Neural crest cell (in vitro differentiated cells): ENCODE measurements at regions not wholly inside any gene's neighbourhood (a gene's known extent, or its start where the extent isn't known, plus 50 kb on each side); places are given as distances from the start of the nearest gene placed in this dataset.

Experiments
- DNase-seq: peaks from one replicate; pipeline ENCODE4 v3.0.0; 2021; ENCODE audit warnings: low read depth, mixed read lengths, low spot score
- H3K27ac Mint-ChIP-seq: one replicate; pipeline ENCODE4 v1.8.0; 2021; ENCODE audit warnings: mild to moderate bottlenecking, mixed read lengths; ENCODE audit not compliant: unreplicated experiment
- H3K27me3 Mint-ChIP-seq: 2 replicates; pipeline ENCODE4 v1.8.0; 2021; ENCODE audit warnings: low read depth, mild to moderate bottlenecking, mixed read lengths
- H3K36me3 Mint-ChIP-seq: 2 replicates; pipeline ENCODE4 v1.8.0; 2021; ENCODE audit warnings: low read depth, mild to moderate bottlenecking, mixed read lengths
- H3K4me1 Mint-ChIP-seq: 2 replicates; pipeline ENCODE4 v1.8.0; 2021; ENCODE audit warnings: mixed read lengths
- H3K4me3 Mint-ChIP-seq: one replicate; pipeline ENCODE4 v1.8.0; 2021; ENCODE audit warnings: mild to moderate bottlenecking, mixed read lengths
- H3K9me3 Mint-ChIP-seq: 2 replicates; pipeline ENCODE4 v1.8.0; 2021; ENCODE audit warnings: mixed read lengths
- TF ChIP-seq, protein P1 (sequence below): fragments of 200-600 bp; sonication (generic); conservative IDR thresholded peaks from 2 replicates; pipeline ENCODE4 v1.5.0; 2021; ENCODE audit warnings: antibody characterized with exemption, mild to moderate bottlenecking

GRCh38 chr3:59270209-59270608 lies 220.4 kb upstream of the CFAP20DC start:
- TF ChIP-seq, protein P1, sequence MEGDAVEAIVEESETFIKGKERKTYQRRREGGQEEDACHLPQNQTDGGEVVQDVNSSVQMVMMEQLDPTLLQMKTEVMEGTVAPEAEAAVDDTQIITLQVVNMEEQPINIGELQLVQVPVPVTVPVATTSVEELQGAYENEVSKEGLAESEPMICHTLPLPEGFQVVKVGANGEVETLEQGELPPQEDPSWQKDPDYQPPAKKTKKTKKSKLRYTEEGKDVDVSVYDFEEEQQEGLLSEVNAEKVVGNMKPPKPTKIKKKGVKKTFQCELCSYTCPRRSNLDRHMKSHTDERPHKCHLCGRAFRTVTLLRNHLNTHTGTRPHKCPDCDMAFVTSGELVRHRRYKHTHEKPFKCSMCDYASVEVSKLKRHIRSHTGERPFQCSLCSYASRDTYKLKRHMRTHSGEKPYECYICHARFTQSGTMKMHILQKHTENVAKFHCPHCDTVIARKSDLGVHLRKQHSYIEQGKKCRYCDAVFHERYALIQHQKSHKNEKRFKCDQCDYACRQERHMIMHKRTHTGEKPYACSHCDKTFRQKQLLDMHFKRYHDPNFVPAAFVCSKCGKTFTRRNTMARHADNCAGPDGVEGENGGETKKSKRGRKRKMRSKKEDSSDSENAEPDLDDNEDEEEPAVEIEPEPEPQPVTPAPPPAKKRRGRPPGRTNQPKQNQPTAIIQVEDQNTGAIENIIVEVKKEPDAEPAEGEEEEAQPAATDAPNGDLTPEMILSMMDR: no peak
- no peaks in the 10 kb centered on the region for H3K27me3 Mint-ChIP-seq
- H3K36me3 Mint-ChIP-seq: no peaks in the 10 kb centered on the region
- peaks cover 2% of the 10 kb centered on the region for H3K9me3 Mint-ChIP-seq
- H3K27ac Mint-ChIP-seq: no peak overlapping the region
- H3K4me1 Mint-ChIP-seq: no peaks in the 10 kb centered on the region
- no peak overlapping the region for H3K4me3 Mint-ChIP-seq
- DNase-seq: no peak

DNA sequence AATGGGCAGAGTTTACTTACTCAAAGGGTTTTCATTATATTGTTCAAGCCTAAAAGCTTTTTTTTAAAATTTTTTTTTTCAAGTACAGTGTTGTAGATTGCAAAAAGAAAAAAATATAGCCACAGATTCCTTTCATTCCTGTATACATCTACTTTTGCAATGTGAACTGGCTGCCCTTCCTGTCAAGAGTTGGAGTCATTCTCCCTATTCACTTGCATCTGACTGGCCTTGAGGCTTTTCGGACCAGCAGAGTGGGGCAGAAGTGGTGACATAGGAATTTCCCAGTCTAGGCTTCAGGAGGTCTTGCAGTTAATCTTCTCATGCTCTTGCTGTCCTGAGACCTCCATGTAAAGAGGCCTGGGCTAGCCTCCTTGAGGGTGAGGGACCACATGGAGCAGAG lies 218.3 kb upstream of the CFAP20DC start:
- Mint-ChIP-seq H3K27ac (no peak overlapping the region), H3K36me3 (no peaks in the 10 kb centered on the region), H3K4me3 (no peak overlapping the region), H3K4me1 (no peaks in the 10 kb centered on the region), H3K9me3 (peaks cover 8% of the 10 kb centered on the region), H3K27me3 (no peaks in the 10 kb centered on the region)
- DNase-seq: no peak
- TF ChIP-seq, protein P1: no peak

- Mint-ChIP-seq H3K4me1 (no peaks in the 10 kb centered on the region), H3K36me3 (no peaks in the 10 kb centered on the region), H3K27me3 (no peaks in the 10 kb centered on the region), H3K4me3 (no peak overlapping the region), H3K9me3 (peaks cover 8% of the 10 kb centered on the region), H3K27ac (no peak overlapping the region)
- TF ChIP-seq, protein P1: no peak
- no peak for DNase-seq
These were observed 217.2 kb upstream of the CFAP20DC start for GRCh38 chr3:59267021-59267420.

DNA sequence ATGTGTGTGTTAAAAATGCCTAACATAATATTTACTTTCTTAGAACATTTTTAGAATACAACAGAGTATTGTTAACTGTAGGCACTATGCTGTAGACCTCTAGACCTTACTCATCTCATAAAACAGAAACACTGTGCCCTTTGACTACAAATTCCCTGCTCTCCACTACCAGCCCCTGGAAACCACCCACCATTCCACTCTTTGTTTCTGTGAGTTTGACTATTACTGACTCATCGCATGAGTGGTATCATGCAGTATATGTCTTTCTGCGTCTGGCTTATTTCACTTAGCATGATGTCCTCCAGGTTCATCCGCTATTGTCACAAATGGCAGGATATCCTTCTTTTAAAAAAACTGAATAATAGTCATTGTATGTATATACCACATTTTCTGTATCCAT lies 216.7 kb upstream of the CFAP20DC start:
- no peaks in the 10 kb centered on the region for H3K36me3 Mint-ChIP-seq
- H3K27ac Mint-ChIP-seq: peak overlapping the region; percentile 4
- peaks cover 8% of the 10 kb centered on the region for H3K9me3 Mint-ChIP-seq
- TF ChIP-seq, protein P1: no peak
- no peak for DNase-seq
- H3K4me1 Mint-ChIP-seq: no peaks in the 10 kb centered on the region
- no peak overlapping the region for H3K4me3 Mint-ChIP-seq
- H3K27me3 Mint-ChIP-seq: no peaks in the 10 kb centered on the region

DNA sequence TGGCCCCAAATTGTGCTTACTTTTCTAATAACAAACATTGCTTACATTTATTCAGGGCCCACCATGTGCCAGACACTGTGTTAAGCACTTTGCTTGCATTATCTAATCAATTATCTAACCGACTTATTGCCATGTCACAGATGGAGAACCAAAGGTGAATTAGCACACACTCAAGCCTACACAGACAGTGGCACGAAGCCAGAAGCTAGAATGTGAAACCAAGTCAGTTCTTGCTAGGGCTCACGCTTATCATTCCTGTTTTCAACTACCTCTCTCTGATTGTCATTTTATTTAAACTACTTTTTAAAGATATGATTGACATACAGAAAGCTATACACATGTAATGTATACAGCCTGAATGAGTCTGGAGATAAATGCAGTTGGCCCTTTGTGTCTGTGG lies 215.7 kb upstream of the CFAP20DC start:
- no peaks in the 10 kb centered on the region for H3K4me1 Mint-ChIP-seq
- TF ChIP-seq, protein P1: no peak
- H3K27ac Mint-ChIP-seq: no peak overlapping the region
- no peaks in the 10 kb centered on the region for H3K27me3 Mint-ChIP-seq
- H3K4me3 Mint-ChIP-seq: no peak overlapping the region
- no peaks in the 10 kb centered on the region for H3K36me3 Mint-ChIP-seq
- DNase-seq: no peak
- H3K9me3 Mint-ChIP-seq: peaks cover 8% of the 10 kb centered on the region

- no peak overlapping the region for H3K27ac Mint-ChIP-seq
- DNase-seq: no peak
- no peak overlapping the region for H3K4me3 Mint-ChIP-seq
- no peaks in the 10 kb centered on the region for H3K27me3 Mint-ChIP-seq
- H3K36me3 Mint-ChIP-seq: no peaks in the 10 kb centered on the region
- H3K9me3 Mint-ChIP-seq: peaks cover 8% of the 10 kb centered on the region
- TF ChIP-seq, protein P1: no peak
- H3K4me1 Mint-ChIP-seq: no peaks in the 10 kb centered on the region
These were observed 214.5 kb upstream of the CFAP20DC start for GRCh38 chr3:59264366-59264765.
